PFSK-1 (cell line): ENCODE measurements at regions not wholly inside any gene's neighbourhood (a gene's known extent, or its start where the extent isn't known, plus 50 kb on each side); places are given as distances from the start of the nearest gene placed in this dataset.

Experiments
- POLR2AphosphoS5 ChIP-seq: IDR thresholded peaks from 2 replicates; pipeline ENCODE4 v1.6.1; 2012; ENCODE audit warnings: low read depth, mild to moderate bottlenecking, control low read depth, low read length, moderate library complexity
- SIN3A ChIP-seq: IDR thresholded peaks from 2 replicates; pipeline ENCODE4 v1.6.1; 2012; ENCODE audit warnings: mild to moderate bottlenecking, low read length, moderate library complexity, borderline replicate concordance; ENCODE audit not compliant: insufficient read depth
- TAF1 ChIP-seq: IDR thresholded peaks from 2 replicates; pipeline ENCODE4 v1.6.1; 2012; ENCODE audit warnings: low read length, control low read depth, borderline replicate concordance; ENCODE audit not compliant: insufficient read depth
- TF ChIP-seq, protein P1 (sequence below), 2 experiments: IDR thresholded peaks; 2 replicates each; pipeline versions ENCODE4 v1.6.1 to v1.8.0; 2011 to 2012; ENCODE audit warnings: low read depth in 2 of 2, low read length in 2 of 2, control low read depth in 1 of 2, inconsistent platforms in 1 of 2, mild to moderate bottlenecking in 1 of 2, moderate library complexity in 1 of 2; ENCODE audit not compliant: insufficient read depth in 1 of 2

DNA sequence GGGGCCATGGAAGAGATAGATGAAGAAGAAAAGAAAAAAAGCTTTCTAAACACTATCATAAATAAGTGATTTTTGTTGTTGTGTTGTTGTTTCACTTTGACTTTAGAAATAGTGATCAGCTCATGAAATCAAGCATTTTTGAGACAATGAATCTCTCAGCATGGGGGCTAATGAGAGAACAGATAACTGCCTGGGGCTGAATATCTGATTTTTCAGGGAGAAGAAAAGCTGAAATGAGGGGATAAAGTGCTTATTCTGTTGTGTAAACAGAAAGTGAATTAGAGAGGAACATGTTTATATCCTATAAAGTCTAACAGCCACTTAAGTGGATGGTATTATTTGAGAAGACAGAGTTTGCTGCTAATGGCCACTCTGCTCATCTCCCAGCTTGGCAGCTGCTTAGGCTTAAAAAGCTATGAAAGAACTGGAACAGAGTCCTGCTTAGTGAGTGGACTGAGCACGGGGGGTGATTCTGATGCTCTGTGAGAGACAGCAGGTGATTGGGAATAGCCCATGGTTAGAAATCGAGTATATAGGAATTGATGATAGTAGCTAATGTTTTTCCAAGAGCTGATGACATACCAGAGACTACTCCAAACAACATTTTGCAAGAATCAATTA, 646.1 kb upstream of the TMEM132C start:
- TF ChIP-seq POLR2AphosphoS5 (no peak), SIN3A (no peak), TAF1 (no peak)
- TF ChIP-seq, protein P1, sequence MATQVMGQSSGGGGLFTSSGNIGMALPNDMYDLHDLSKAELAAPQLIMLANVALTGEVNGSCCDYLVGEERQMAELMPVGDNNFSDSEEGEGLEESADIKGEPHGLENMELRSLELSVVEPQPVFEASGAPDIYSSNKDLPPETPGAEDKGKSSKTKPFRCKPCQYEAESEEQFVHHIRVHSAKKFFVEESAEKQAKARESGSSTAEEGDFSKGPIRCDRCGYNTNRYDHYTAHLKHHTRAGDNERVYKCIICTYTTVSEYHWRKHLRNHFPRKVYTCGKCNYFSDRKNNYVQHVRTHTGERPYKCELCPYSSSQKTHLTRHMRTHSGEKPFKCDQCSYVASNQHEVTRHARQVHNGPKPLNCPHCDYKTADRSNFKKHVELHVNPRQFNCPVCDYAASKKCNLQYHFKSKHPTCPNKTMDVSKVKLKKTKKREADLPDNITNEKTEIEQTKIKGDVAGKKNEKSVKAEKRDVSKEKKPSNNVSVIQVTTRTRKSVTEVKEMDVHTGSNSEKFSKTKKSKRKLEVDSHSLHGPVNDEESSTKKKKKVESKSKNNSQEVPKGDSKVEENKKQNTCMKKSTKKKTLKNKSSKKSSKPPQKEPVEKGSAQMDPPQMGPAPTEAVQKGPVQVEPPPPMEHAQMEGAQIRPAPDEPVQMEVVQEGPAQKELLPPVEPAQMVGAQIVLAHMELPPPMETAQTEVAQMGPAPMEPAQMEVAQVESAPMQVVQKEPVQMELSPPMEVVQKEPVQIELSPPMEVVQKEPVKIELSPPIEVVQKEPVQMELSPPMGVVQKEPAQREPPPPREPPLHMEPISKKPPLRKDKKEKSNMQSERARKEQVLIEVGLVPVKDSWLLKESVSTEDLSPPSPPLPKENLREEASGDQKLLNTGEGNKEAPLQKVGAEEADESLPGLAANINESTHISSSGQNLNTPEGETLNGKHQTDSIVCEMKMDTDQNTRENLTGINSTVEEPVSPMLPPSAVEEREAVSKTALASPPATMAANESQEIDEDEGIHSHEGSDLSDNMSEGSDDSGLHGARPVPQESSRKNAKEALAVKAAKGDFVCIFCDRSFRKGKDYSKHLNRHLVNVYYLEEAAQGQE (IDR thresholded peaks at IDR 0.05; ENCODE audit: insufficient read depth in 1 of 2, low read depth in 2 of 2, low read length in 2 of 2), result no peak
